ENCODE measurements at regions not wholly inside any gene's neighbourhood (a gene's known extent, or its start where the extent isn't known, plus 50 kb on each side); places are given as distances from the start of the nearest gene placed in this dataset.

DNA sequence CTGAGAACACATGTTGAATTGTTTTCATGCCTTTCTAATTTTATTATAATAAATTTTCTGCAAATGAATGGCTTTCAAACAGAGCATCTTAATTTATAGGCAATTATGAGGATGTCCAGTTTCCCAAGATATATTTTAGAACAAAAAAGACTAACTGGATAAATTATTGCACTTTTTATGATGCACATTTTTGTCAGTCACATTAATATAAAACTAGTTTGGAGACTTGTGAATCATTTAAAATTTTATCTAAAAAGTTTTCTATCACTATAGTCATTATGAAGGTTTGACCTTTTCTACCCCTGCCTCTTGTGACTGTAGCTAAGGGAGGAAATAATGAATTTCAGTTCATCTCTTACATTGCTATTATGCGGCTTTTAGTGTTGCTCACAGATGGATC, 393.8 kb downstream of the TAF11L14 start:
- Histone ChIP-seq H2AK5ac (ENCODE audit: low read depth, low read length) (no peak overlapping the region), H3K27me3 (replicated peaks in 1 of 4; ENCODE audit: control insufficient read depth in 3 of 4, extremely low read depth in 1 of 4, insufficient read depth in 3 of 4, low read length in 3 of 4) (no peaks in the 10 kb centered on the region), H3K9ac (replicated peaks in 1 of 4; ENCODE audit: extremely low read depth in 1 of 4, low read depth in 3 of 4, low read length in 3 of 4) (no peak overlapping the region), H3K4me2 (ENCODE audit: insufficient read depth in 1 of 2, low read depth in 2 of 2, low read length in 2 of 2) (no peak overlapping the region), H2BK12ac (ENCODE audit: low read depth, low read length) (no peak overlapping the region), H4K5ac (ENCODE audit: insufficient read length, low read depth, low read length) (no peak overlapping the region), H3K4me3 (ENCODE audit: extremely low read depth in 1 of 4, insufficient read depth in 2 of 4, low read depth in 3 of 4, low read length in 4 of 4) (no peak overlapping the region), H2BK20ac (ENCODE audit: low read length) (no peak overlapping the region), H3K4ac (replicated peaks; ENCODE audit: insufficient read length, low read depth, low read length) (no peak overlapping the region), H3K79me2 (ENCODE audit: control insufficient read depth in 1 of 2, insufficient read depth in 2 of 2, low read length in 2 of 2) (no peaks in the 10 kb centered on the region), H3K18ac (ENCODE audit: extremely low read depth, low read length) (no peak overlapping the region), H2BK5ac (ENCODE audit: low read depth, low read length) (no peak overlapping the region), H3K23ac (ENCODE audit: insufficient read length) (no peak overlapping the region), H2AFZ (ENCODE audit: low read length) (no peak overlapping the region), H4K8ac (ENCODE audit: extremely low read depth, insufficient read depth, low read length) (no peak overlapping the region), H3K14ac (ENCODE audit: insufficient read length) (no peak overlapping the region), H3K9me3 (ENCODE audit: insufficient read depth in 2 of 2, low read depth in 1 of 2, low read length in 1 of 2) (no peaks in the 10 kb centered on the region), H3K27ac (ENCODE audit: low read depth, low read length) (no peak overlapping the region), H3K36me3 (ENCODE audit: control insufficient read depth in 2 of 4, insufficient read depth in 4 of 4, low read length in 3 of 4) (no peaks in the 10 kb centered on the region), H3K79me1 (ENCODE audit: low read depth, low read length) (no peaks in the 10 kb centered on the region), H4K91ac (replicated peaks; ENCODE audit: insufficient read length, low read length) (no peak overlapping the region), H3K56ac (replicated peaks; ENCODE audit: insufficient read length, low read depth, low read length) (no peak overlapping the region), H2BK120ac (replicated peaks; ENCODE audit: low read depth, low read length) (no peak overlapping the region), H3K23me2 (ENCODE audit: low read depth, low read length) (no peaks in the 10 kb centered on the region), H3K4me1 (replicated peaks in 1 of 4; ENCODE audit: control insufficient read depth in 3 of 4, insufficient read depth in 4 of 4, low read length in 3 of 4) (no peaks in the 10 kb centered on the region), H4K20me1 (replicated peaks in 1 of 2; ENCODE audit: control insufficient read depth in 1 of 2, insufficient read depth in 2 of 2, low read length in 2 of 2) (no peaks in the 10 kb centered on the region), H2BK15ac (ENCODE audit: low read length) (no peak overlapping the region)
- ChIA-PET CTCF (ENCODE audit: partially characterized antibody) (no interaction called here), POLR2A (ENCODE audit: partially characterized antibody) (no interaction called here)
- no peak for FAIRE-seq
- no peak for DNase-seq (ENCODE audit: low read depth in 1 of 2, low spot score in 2 of 2)
- WGBS, 2 experiments (ENCODE audit: extremely low coverage in 1 of 2, insufficient coverage in 1 of 2, insufficient read length in 1 of 2, insufficient replicate concordance in 2 of 2, low coverage in 1 of 2, low lambda C conversion rate in 2 of 2, missing lambda C conversion rate in 1 of 2): 86% methylated on average over 1 of the region's 1 CpG; no CpG with 5 or more reads in 1 of the 2 experiments
- TF ChIP-seq SUZ12 (IDR thresholded peaks at IDR 0.05; ENCODE audit: low read length): no peak
- no peak for TF ChIP-seq HDAC2 (IDR thresholded peaks at IDR 0.05; ENCODE audit: borderline replicate concordance in 1 of 2, low read depth in 2 of 2, low read length in 2 of 2)
- TF ChIP-seq TEAD4 (IDR thresholded peaks at IDR 0.05; ENCODE audit: low read depth, low read length): no peak
- no peak for TF ChIP-seq MAFK (IDR thresholded peaks at IDR 0.05; ENCODE audit: low read depth, low read length)
- no peak for TF ChIP-seq POU5F1 (IDR thresholded peaks at IDR 0.05; ENCODE audit: low read depth, low read length)
- no peak for TF ChIP-seq EGR1 (IDR thresholded peaks at IDR 0.05; ENCODE audit: borderline replicate concordance, low read depth, low read length)
- TF ChIP-seq TAF7 (optimal IDR thresholded peaks at IDR 0.05; ENCODE audit: borderline replicate concordance, low read depth, low read length): no peak
- no peak for TF ChIP-seq SIX5 (IDR thresholded peaks at IDR 0.05; ENCODE audit: low read depth, low read length)
- TF ChIP-seq CBX5 (IDR thresholded peaks at IDR 0.05; ENCODE audit: low read depth, low read length): no peak
- TF ChIP-seq SIRT6 (IDR thresholded peaks at IDR 0.05; ENCODE audit: low read length): no peak
- TF ChIP-seq SP4 (IDR thresholded peaks at IDR 0.05; ENCODE audit: low read length): no peak
- no peak for TF ChIP-seq KDM1A (IDR thresholded peaks at IDR 0.05; ENCODE audit: borderline replicate concordance, low read length)
- no peak for TF ChIP-seq JUND (IDR thresholded peaks at IDR 0.05; ENCODE audit: low read length)
- TF ChIP-seq BCL11A (IDR thresholded peaks at IDR 0.05; ENCODE audit: low read depth in 2 of 2, low read length in 2 of 2): no peak
- TF ChIP-seq, protein P1, sequence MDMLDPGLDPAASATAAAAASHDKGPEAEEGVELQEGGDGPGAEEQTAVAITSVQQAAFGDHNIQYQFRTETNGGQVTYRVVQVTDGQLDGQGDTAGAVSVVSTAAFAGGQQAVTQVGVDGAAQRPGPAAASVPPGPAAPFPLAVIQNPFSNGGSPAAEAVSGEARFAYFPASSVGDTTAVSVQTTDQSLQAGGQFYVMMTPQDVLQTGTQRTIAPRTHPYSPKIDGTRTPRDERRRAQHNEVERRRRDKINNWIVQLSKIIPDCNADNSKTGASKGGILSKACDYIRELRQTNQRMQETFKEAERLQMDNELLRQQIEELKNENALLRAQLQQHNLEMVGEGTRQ (IDR thresholded peaks at IDR 0.05; ENCODE audit: low read length): no peak
- no peak for TF ChIP-seq BRCA1 (IDR thresholded peaks at IDR 0.05; ENCODE audit: low read depth, low read length)

All from H1 (cell line).